Nephron (organoid): ENCODE measurements at regions not wholly inside any gene's neighbourhood (a gene's known extent, or its start where the extent isn't known, plus 50 kb on each side); places are given as distances from the start of the nearest gene placed in this dataset.

ENCODE experiments used
- H3K27ac Mint-ChIP-seq, 3 experiments: 2 replicates each; pipeline ENCODE4 v1.8.0; 2020; ENCODE audit warnings: mixed read lengths in 3 of 3, mild to moderate bottlenecking in 2 of 3, moderate library complexity in 1 of 3
- H3K27me3 Mint-ChIP-seq: 2 replicates; pipeline ENCODE4 v1.8.0; 2021; ENCODE audit warnings: low read depth, mild to moderate bottlenecking, moderate library complexity, mixed read lengths
- H3K36me3 Mint-ChIP-seq: 2 replicates; pipeline ENCODE4 v1.8.0; 2020; ENCODE audit warnings: low read depth, mixed read lengths
- H3K4me1 Mint-ChIP-seq: 2 replicates; pipeline ENCODE4 v1.8.0; 2020; ENCODE audit warnings: mixed read lengths
- H3K4me3 Mint-ChIP-seq, 3 experiments: 2 replicates each; pipeline ENCODE4 v1.8.0; 2020; ENCODE audit warnings: mild to moderate bottlenecking in 3 of 3, mixed read lengths in 3 of 3, moderate library complexity in 2 of 3
- H3K9me3 Mint-ChIP-seq: 2 replicates; pipeline ENCODE4 v1.8.0; 2020; ENCODE audit warnings: mixed read lengths
- CTCF ChIP-seq, 3 experiments: fragments of 200-600 bp; sonication (generic); IDR thresholded peaks; one replicate each; pipeline ENCODE4 v1.5.0; 2021; ENCODE audit warnings: antibody characterized with exemption in 3 of 3; ENCODE audit not compliant: unreplicated experiment in 3 of 3

GRCh38 chr21:35414056-35414455 is 365.0 kb upstream of the RUNX1 start:
- no peak overlapping the region for H3K4me3 Mint-ChIP-seq
- no peaks in the 10 kb centered on the region for H3K4me1 Mint-ChIP-seq
- H3K9me3 Mint-ChIP-seq, result peaks cover 3% of the 10 kb centered on the region
- H3K27ac Mint-ChIP-seq, result no peak overlapping the region
- no peak for TF ChIP-seq CTCF (IDR thresholded peaks at IDR 0.05; ENCODE audit: unreplicated experiment in 3 of 3)
- peaks cover 8% of the 10 kb centered on the region for H3K27me3 Mint-ChIP-seq
- no peaks in the 10 kb centered on the region for H3K36me3 Mint-ChIP-seq

- H3K27ac Mint-ChIP-seq, result no peak overlapping the region
- no peak for TF ChIP-seq CTCF (IDR thresholded peaks at IDR 0.05; ENCODE audit: unreplicated experiment in 3 of 3)
- H3K4me1 Mint-ChIP-seq, result no peaks in the 10 kb centered on the region
- no peaks in the 10 kb centered on the region for H3K36me3 Mint-ChIP-seq
- H3K27me3 Mint-ChIP-seq, result peaks cover 17% of the 10 kb centered on the region
- no peaks in the 10 kb centered on the region for H3K9me3 Mint-ChIP-seq
- H3K4me3 Mint-ChIP-seq, result no peak overlapping the region
Measured at GRCh38 chr21:35412231-35412630, 363.1 kb upstream of the RUNX1 start.

- H3K27ac Mint-ChIP-seq, result no peak overlapping the region
- H3K4me3 Mint-ChIP-seq, result no peak overlapping the region
- H3K4me1 Mint-ChIP-seq, result no peaks in the 10 kb centered on the region
- no peaks in the 10 kb centered on the region for H3K9me3 Mint-ChIP-seq
- peaks cover 22% of the 10 kb centered on the region for H3K27me3 Mint-ChIP-seq
- TF ChIP-seq CTCF (IDR thresholded peaks at IDR 0.05; ENCODE audit: unreplicated experiment in 3 of 3), result no peak
- no peaks in the 10 kb centered on the region for H3K36me3 Mint-ChIP-seq
Measured at GRCh38 chr21:35411434-35411833, 362.3 kb upstream of the RUNX1 start.

- Mint-ChIP-seq H3K27ac (no peak overlapping the region), H3K36me3 (no peaks in the 10 kb centered on the region), H3K4me3 (no peak overlapping the region), H3K9me3 (no peaks in the 10 kb centered on the region), H3K27me3 (peaks cover 25% of the 10 kb centered on the region), H3K4me1 (no peaks in the 10 kb centered on the region)
- TF ChIP-seq CTCF (IDR thresholded peaks at IDR 0.05; ENCODE audit: unreplicated experiment in 3 of 3), result no peak
Measured at GRCh38 chr21:35410656-35411055, 361.6 kb upstream of the RUNX1 start.

- Mint-ChIP-seq H3K4me3 (no peak overlapping the region), H3K9me3 (no peaks in the 10 kb centered on the region), H3K4me1 (no peaks in the 10 kb centered on the region), H3K27ac (no peak overlapping the region), H3K36me3 (no peaks in the 10 kb centered on the region), H3K27me3 (peaks cover 30% of the 10 kb centered on the region)
- TF ChIP-seq CTCF (IDR thresholded peaks at IDR 0.05; ENCODE audit: unreplicated experiment in 3 of 3), result no peak
Measured at GRCh38 chr21:35410123-35410522, 361.0 kb upstream of the RUNX1 start.

- H3K9me3 Mint-ChIP-seq, result no peaks in the 10 kb centered on the region
- no peaks in the 10 kb centered on the region for H3K36me3 Mint-ChIP-seq
- H3K4me3 Mint-ChIP-seq, result no peak overlapping the region
- no peak for TF ChIP-seq CTCF (IDR thresholded peaks at IDR 0.05; ENCODE audit: unreplicated experiment in 3 of 3)
- peaks cover 47% of the 10 kb centered on the region for H3K27me3 Mint-ChIP-seq
- no peak overlapping the region for H3K27ac Mint-ChIP-seq
- H3K4me1 Mint-ChIP-seq, result no peaks in the 10 kb centered on the region
Measured at GRCh38 chr21:35408401-35408800, 359.3 kb upstream of the RUNX1 start.
